IMR-90 (cell line): ENCODE measurements at regions not wholly inside any gene's neighbourhood (a gene's known extent, or its start where the extent isn't known, plus 50 kb on each side); places are given as distances from the start of the nearest gene placed in this dataset.

Experiments
- ATAC-seq: fragments of 200-7000 bp; cut with Tn5 transposase; 2 replicates; pipeline ENCODE4 v1.9.1; 2020; ENCODE audit warnings: low read depth, mild to moderate bottlenecking, moderate library complexity
- BruUV-seq: library from RNA; stranded (reverse); fragments of 400-500 nt; replicated peaks from 2 replicates; lab custom pipeline; 2021; lab: Mats Ljungman, UMichigan
- CTCF ChIA-PET: fragments of 300-600 bp; formaldehyde crosslinking; extraction: SDS; loops from one replicate; lab custom pipeline; 2021; ENCODE audit warnings: antibody characterized with exemption; lab: Yijun Ruan, JAX
- POLR2A ChIA-PET: fragments of 300-600 bp; sonication (Branson Sonifier 250); formaldehyde crosslinking; loops from one replicate; lab custom pipeline; 2022; ENCODE audit warnings: antibody characterized with exemption; ENCODE audit not compliant: unreplicated experiment; lab: Charles Lee
- DNase-seq: peaks from one replicate; pipeline ENCODE4 v3.0.0; 2013
- H2AFZ ChIP-seq: replicated peaks from 2 replicates; pipeline ENCODE3; 2013; ENCODE audit warnings: low read length, mild to moderate bottlenecking; ENCODE audit not compliant: poor library complexity
- H2AK5ac ChIP-seq: 2 replicates; pipeline ENCODE4 v1.6.1; 2013; ENCODE audit warnings: low read depth, low read length, inconsistent platforms
- H2AK9ac ChIP-seq: replicated peaks from 2 replicates; pipeline ENCODE3; 2013; ENCODE audit warnings: mild to moderate bottlenecking, low read depth, low read length, moderate library complexity; ENCODE audit not compliant: poor library complexity
- H2BK120ac ChIP-seq: 2 replicates; pipeline ENCODE4 v1.6.1; 2013; ENCODE audit warnings: low read depth, low read length, inconsistent platforms
- H2BK15ac ChIP-seq: 3 replicates; pipeline ENCODE4 v1.6.1; 2013; ENCODE audit warnings: low read depth, low read length, inconsistent platforms
- H2BK20ac ChIP-seq: 2 replicates; pipeline ENCODE4 v1.6.1; 2013; ENCODE audit warnings: low read depth, mild to moderate bottlenecking, inconsistent platforms, low read length, moderate library complexity
- H2BK5ac ChIP-seq: 2 replicates; pipeline ENCODE4 v1.6.1; 2013; ENCODE audit warnings: mild to moderate bottlenecking, low read depth, low read length, inconsistent platforms; ENCODE audit not compliant: poor library complexity, severe bottlenecking
- H3K14ac ChIP-seq: replicated peaks from 2 replicates; pipeline ENCODE4 v1.6.1; 2013; ENCODE audit warnings: low read depth, low read length, inconsistent platforms
- H3K18ac ChIP-seq: 2 replicates; pipeline ENCODE4 v1.6.1; 2013; ENCODE audit warnings: low read depth, low read length, control low read depth
- H3K23ac ChIP-seq: 2 replicates; pipeline ENCODE4 v1.6.1; 2013; ENCODE audit warnings: low read depth, low read length, inconsistent platforms
- H3K27ac ChIP-seq: 2 replicates; pipeline ENCODE4 v1.5.1; 2013; ENCODE audit warnings: mild to moderate bottlenecking, control low read depth, low read length; ENCODE audit not compliant: insufficient read depth
- H3K27me3 ChIP-seq: 2 replicates; pipeline ENCODE4 v1.6.1; 2013; ENCODE audit warnings: low read length; ENCODE audit not compliant: control insufficient read depth, insufficient read depth
- H3K36me3 ChIP-seq: 2 replicates; pipeline ENCODE4 v1.6.1; 2013; ENCODE audit warnings: low read length, mixed read lengths; ENCODE audit not compliant: control insufficient read depth, insufficient read depth
- H3K4ac ChIP-seq: 2 replicates; pipeline ENCODE4 v1.6.1; 2013; ENCODE audit warnings: low read depth, low read length, inconsistent platforms
- H3K4me1 ChIP-seq: 2 replicates; pipeline ENCODE4 v1.6.1; 2013; ENCODE audit warnings: low read length, mixed read lengths; ENCODE audit not compliant: control insufficient read depth, insufficient read depth
- H3K4me2 ChIP-seq: 2 replicates; pipeline ENCODE4 v1.6.1; 2013; ENCODE audit warnings: low read depth, mild to moderate bottlenecking, control low read depth, low read length, moderate library complexity
- H3K4me3 ChIP-seq: 2 replicates; pipeline ENCODE4 v1.5.1; 2013; ENCODE audit warnings: low read depth, mild to moderate bottlenecking, control low read depth, low read length, moderate library complexity; ENCODE audit not compliant: insufficient read depth
- H3K56ac ChIP-seq: 2 replicates; pipeline ENCODE4 v1.6.1; 2013; ENCODE audit warnings: low read length, inconsistent platforms; ENCODE audit not compliant: insufficient read depth; ENCODE audit errors: extremely low read depth
- H3K79me1 ChIP-seq, 2 experiments: 2 replicates each; pipeline ENCODE4 v1.6.1; 2013; ENCODE audit warnings: low read length in 2 of 2, inconsistent platforms in 1 of 2, low read depth in 1 of 2
- H3K9ac ChIP-seq: 2 replicates; pipeline ENCODE4 v1.6.1; 2013; ENCODE audit warnings: low read depth, low read length, control low read depth
- H3K9me1 ChIP-seq: 2 replicates; pipeline ENCODE4 v1.6.1; 2013; ENCODE audit warnings: low read length, inconsistent platforms; ENCODE audit not compliant: insufficient read depth
- H3K9me3 ChIP-seq: 2 replicates; pipeline ENCODE4 v1.6.1; 2013; ENCODE audit warnings: low read length; ENCODE audit not compliant: control insufficient read depth, insufficient read depth
- H4K20me1 ChIP-seq: 2 replicates; pipeline ENCODE4 v1.6.1; 2013; ENCODE audit warnings: low read length, inconsistent platforms; ENCODE audit not compliant: insufficient read depth
- H4K5ac ChIP-seq: 2 replicates; pipeline ENCODE4 v1.6.1; 2013; ENCODE audit warnings: mild to moderate bottlenecking, low read depth, low read length, control low read depth
- H4K8ac ChIP-seq, 2 experiments: 2 replicates each; pipeline ENCODE4 v1.6.1; 2013; ENCODE audit warnings: low read depth in 2 of 2, low read length in 2 of 2, control low read depth in 1 of 2, inconsistent platforms in 1 of 2
- H4K91ac ChIP-seq: 2 replicates; pipeline ENCODE4 v1.6.1; 2013; ENCODE audit warnings: low read depth, low read length, inconsistent platforms; ENCODE audit not compliant: insufficient read depth
- BHLHE40 ChIP-seq: fragments of 150-350 bp; IDR thresholded peaks from 2 replicates; pipeline ENCODE4 v1.6.1; 2016; ENCODE audit warnings: mild to moderate bottlenecking, low read depth, low read length
- CEBPB ChIP-seq: IDR thresholded peaks from 2 replicates; pipeline ENCODE4 v1.6.1; 2012; ENCODE audit warnings: low read depth, low read length, improper control_type of control experiment
- CHD1 ChIP-seq: IDR thresholded peaks from 2 replicates; pipeline ENCODE4 v1.6.1; 2012; ENCODE audit warnings: low read depth, low read length, improper control_type of control experiment
- CTCF ChIP-seq: conservative IDR thresholded peaks from 2 replicates; pipeline ENCODE4 v1.5.1; 2012; ENCODE audit warnings: mild to moderate bottlenecking, low read depth, low read length, improper control_type of control experiment
- ELK1 ChIP-seq: fragments of 150-350 bp; IDR thresholded peaks from 2 replicates; pipeline ENCODE4 v1.6.1; 2016; ENCODE audit warnings: low read depth, mild to moderate bottlenecking, low read length, moderate library complexity, borderline replicate concordance
- FOS ChIP-seq: fragments of 150-350 bp; IDR thresholded peaks from 2 replicates; pipeline ENCODE4 v1.6.1; 2016; ENCODE audit warnings: low read depth, low read length
- MAFK ChIP-seq: IDR thresholded peaks from 2 replicates; pipeline ENCODE4 v1.6.1; 2012; ENCODE audit warnings: low read depth, low read length, improper control_type of control experiment
- MAZ ChIP-seq: IDR thresholded peaks from 2 replicates; pipeline ENCODE4 v1.6.1; 2012; ENCODE audit warnings: low read depth, mild to moderate bottlenecking, low read length, improper control_type of control experiment, moderate library complexity, borderline replicate concordance
- MXI1 ChIP-seq: IDR thresholded peaks from 2 replicates; pipeline ENCODE4 v1.6.1; 2012; ENCODE audit warnings: low read depth, mild to moderate bottlenecking, low read length, moderate library complexity, borderline replicate concordance
- NFE2L2 ChIP-seq: fragments of 150-350 bp; IDR thresholded peaks from 2 replicates; pipeline ENCODE4 v1.6.1; 2016; ENCODE audit warnings: low read depth, mild to moderate bottlenecking, low read length
- POLR2A ChIP-seq: IDR thresholded peaks from 2 replicates; pipeline ENCODE4 v1.6.1; 2012; ENCODE audit warnings: mild to moderate bottlenecking, low read depth, low read length
- RAD21 ChIP-seq: IDR thresholded peaks from 2 replicates; pipeline ENCODE4 v1.6.1; 2012; ENCODE audit warnings: low read length, improper control_type of control experiment
- RCOR1 ChIP-seq: IDR thresholded peaks from 2 replicates; pipeline ENCODE4 v1.6.1; 2012; ENCODE audit warnings: mild to moderate bottlenecking, low read length, improper control_type of control experiment; ENCODE audit not compliant: insufficient replicate concordance
- RFX5 ChIP-seq: IDR thresholded peaks from 2 replicates; pipeline ENCODE4 v1.8.0; 2012; ENCODE audit warnings: low read depth, mild to moderate bottlenecking, low read length, moderate library complexity
- SMC3 ChIP-seq: fragments of 150-350 bp; IDR thresholded peaks from 2 replicates; pipeline ENCODE4 v1.6.1; 2016; ENCODE audit warnings: low read depth, mild to moderate bottlenecking, antibody characterized with exemption, low read length, moderate library complexity
- USF2 ChIP-seq: fragments of 150-350 bp; IDR thresholded peaks from 2 replicates; pipeline ENCODE4 v1.6.1; 2017; ENCODE audit warnings: mild to moderate bottlenecking, antibody characterized with exemption, low read length, low read depth
- WGBS, 2 experiments: methylation state at CpG; one replicate each; pipeline versions ENCODE4 v1.1.5 to v1.1.7; 2013; ENCODE audit warnings: missing lambda C conversion rate in 2 of 2; ENCODE audit not compliant: insufficient read length in 1 of 2; ENCODE audit errors: extremely low coverage in 2 of 2; 5-methylcytosine and 5-hydroxymethylcytosine counted together
- dilution Hi-C: fragments of 300-500 bp; cut with HindIII; formaldehyde crosslinking; loops from one replicate; pipeline ENCODE4 v1.14.3; 2018; ENCODE audit warnings: low sequenced_read_pairs; ENCODE audit not compliant: unreplicated experiment
- in situ Hi-C: fragments of 300-500 bp; cut with MboI; formaldehyde crosslinking; loops from 3 replicates; pipeline ENCODE4 v1.14.3; 2019; ENCODE audit warnings: low sequenced_read_pairs, inconsistent platforms, mixed read lengths
- intact Hi-C: fragments of 100-400 bp; cut with micrococcal nuclease; formaldehyde crosslinking; loops from 2 replicates; pipeline ENCODE4 v1.10.0; 2022

- no peaks in the 10 kb centered on the region for H3K9me1 ChIP-seq
- no peak overlapping the region for H3K14ac ChIP-seq
- no peak overlapping the region for H4K8ac ChIP-seq
- POLR2A ChIA-PET = no interaction called here
- no peaks in the 10 kb centered on the region for H3K9me3 ChIP-seq
- CTCF ChIA-PET = interaction anchor here (0.6 kb wide), 1 partner anchor 66 kb away, joined by 3 read pairs; no protein-coding TSS in a partner anchor
- WGBS, 2 experiments = no CpG with 5 or more reads among the region's 1 CpG
- H3K18ac ChIP-seq = no peak overlapping the region
- no peak overlapping the region for H3K27ac ChIP-seq
- no peak overlapping the region for H2BK120ac ChIP-seq
- no TSS peak for BruUV-seq
- H3K9ac ChIP-seq = no peak overlapping the region
- no peak overlapping the region for H3K4me2 ChIP-seq
- H2BK20ac ChIP-seq = no peak overlapping the region
- no peak overlapping the region for H2BK15ac ChIP-seq
- H3K4me3 ChIP-seq = no peak overlapping the region
- H4K91ac ChIP-seq = no peak overlapping the region
- no peak for DNase-seq
- no peaks in the 10 kb centered on the region for H3K27me3 ChIP-seq
- H4K5ac ChIP-seq = no peak overlapping the region
- H3K36me3 ChIP-seq = no peaks in the 10 kb centered on the region
- no peak overlapping the region for H2AK9ac ChIP-seq
- dilution Hi-C loops = no loop called here
- H3K79me1 ChIP-seq = no peaks in the 10 kb centered on the region
- H2BK5ac ChIP-seq = no peak overlapping the region
- no peak overlapping the region for H3K23ac ChIP-seq
- TF ChIP-seq SMC3 (no peak), RCOR1 (no peak), NFE2L2 (no peak), BHLHE40 (no peak), RFX5 (no peak), MAZ (no peak), MXI1 (no peak), CTCF (no peak), ELK1 (no peak), CHD1 (no peak), FOS (no peak), MAFK (no peak), USF2 (no peak), CEBPB (no peak), POLR2A (no peak), RAD21 (no peak)
- no peaks in the 10 kb centered on the region for H3K4me1 ChIP-seq
- H3K56ac ChIP-seq = no peak overlapping the region
- in situ Hi-C loops = no loop called here
- no peak for ATAC-seq
- no peak overlapping the region for H3K4ac ChIP-seq
- no peaks in the 10 kb centered on the region for H4K20me1 ChIP-seq
- no peak overlapping the region for H2AK5ac ChIP-seq
- intact Hi-C loops = no loop called here
- no peak overlapping the region for H2AFZ ChIP-seq
These were observed 245.9 kb upstream of the ANO3 start for GRCh38 chr11:26086028-26086427.
